ENCODE measurements at regions not wholly inside any gene's neighbourhood (a gene's known extent, or its start where the extent isn't known, plus 50 kb on each side); places are given as distances from the start of the nearest gene placed in this dataset.

DNA sequence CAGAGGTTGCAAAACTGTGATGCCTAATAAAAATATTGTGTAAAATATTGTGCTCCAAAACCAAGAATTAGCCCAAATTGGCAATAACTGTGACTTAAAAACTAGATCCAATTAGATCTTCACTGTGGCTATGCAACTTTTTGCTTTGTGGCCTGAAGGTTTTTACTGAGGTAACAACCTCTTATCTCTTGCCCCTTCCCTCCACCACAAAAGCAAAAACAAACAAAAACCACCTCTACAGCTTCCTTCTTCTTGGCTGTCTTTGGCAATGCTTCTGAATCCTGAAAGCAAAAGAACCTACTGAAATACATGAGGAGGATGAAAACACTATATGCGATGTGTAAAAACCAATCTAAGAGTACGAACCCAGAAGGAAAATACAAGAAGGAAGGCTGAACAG, 226.7 kb upstream of the MBL2 start:
- ATAC-seq (no peak), DNase-seq (no peak)
- Histone ChIP-seq H3K4me3 (no peak overlapping the region), H3K27me3 (no peaks in the 10 kb centered on the region), H3K9me3 (no peaks in the 10 kb centered on the region), H3K36me3 (no peaks in the 10 kb centered on the region), H3K27ac (no peak overlapping the region), H3K4me1 (no peaks in the 10 kb centered on the region)
- intact Hi-C loops (cut with DNase I), result no loop called here
- TF ChIP-seq, protein P1, sequence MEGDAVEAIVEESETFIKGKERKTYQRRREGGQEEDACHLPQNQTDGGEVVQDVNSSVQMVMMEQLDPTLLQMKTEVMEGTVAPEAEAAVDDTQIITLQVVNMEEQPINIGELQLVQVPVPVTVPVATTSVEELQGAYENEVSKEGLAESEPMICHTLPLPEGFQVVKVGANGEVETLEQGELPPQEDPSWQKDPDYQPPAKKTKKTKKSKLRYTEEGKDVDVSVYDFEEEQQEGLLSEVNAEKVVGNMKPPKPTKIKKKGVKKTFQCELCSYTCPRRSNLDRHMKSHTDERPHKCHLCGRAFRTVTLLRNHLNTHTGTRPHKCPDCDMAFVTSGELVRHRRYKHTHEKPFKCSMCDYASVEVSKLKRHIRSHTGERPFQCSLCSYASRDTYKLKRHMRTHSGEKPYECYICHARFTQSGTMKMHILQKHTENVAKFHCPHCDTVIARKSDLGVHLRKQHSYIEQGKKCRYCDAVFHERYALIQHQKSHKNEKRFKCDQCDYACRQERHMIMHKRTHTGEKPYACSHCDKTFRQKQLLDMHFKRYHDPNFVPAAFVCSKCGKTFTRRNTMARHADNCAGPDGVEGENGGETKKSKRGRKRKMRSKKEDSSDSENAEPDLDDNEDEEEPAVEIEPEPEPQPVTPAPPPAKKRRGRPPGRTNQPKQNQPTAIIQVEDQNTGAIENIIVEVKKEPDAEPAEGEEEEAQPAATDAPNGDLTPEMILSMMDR (IDR thresholded peaks at IDR 0.05), result no peak

DNA sequence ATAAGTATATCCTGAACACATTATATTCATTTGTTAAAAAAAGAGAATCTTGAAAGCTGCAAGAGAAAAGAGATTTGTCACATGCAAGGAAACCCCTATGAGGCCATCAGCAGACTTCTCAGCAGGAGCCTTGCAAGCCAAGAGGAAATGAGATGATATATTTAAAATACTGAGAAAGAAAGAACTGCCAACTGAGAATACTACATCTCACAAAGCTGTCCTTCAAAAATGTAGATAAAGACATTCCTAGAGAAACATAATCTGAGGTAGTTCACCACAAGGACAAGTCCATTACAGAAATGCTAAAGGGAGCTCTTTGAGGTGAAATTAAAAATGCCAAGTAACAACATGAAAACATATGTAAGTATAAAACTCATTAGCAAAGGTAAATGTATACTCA, 224.4 kb upstream of the MBL2 start:
- TF ChIP-seq, protein P1 (IDR thresholded peaks at IDR 0.05), result no peak
- Histone ChIP-seq H3K4me1 (no peaks in the 10 kb centered on the region), H3K36me3 (no peaks in the 10 kb centered on the region), H3K27me3 (no peaks in the 10 kb centered on the region), H3K27ac (no peak overlapping the region), H3K4me3 (no peak overlapping the region), H3K9me3 (no peaks in the 10 kb centered on the region)
- DNase-seq (no peak), ATAC-seq (no peak)
- intact Hi-C loops (cut with DNase I), result no loop called here

DNA sequence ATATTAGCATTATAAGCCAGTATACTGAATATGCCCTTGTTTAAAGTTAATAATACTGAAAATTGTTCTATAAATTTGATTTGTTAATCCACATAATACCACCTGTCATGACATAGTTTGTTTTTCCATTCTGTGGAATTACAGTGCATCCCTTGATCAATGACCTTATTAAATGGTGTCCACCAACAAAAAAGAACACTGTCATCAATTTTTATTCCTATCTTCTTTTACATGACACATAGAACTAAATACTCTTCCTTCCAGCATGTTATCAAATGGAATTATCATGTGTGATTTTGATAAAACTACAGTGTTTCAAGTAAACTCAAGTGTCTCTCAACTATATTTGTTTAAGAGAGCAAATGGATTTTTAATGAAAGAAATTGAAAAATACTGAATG, 221.8 kb upstream of the MBL2 start:
- TF ChIP-seq, protein P1 (IDR thresholded peaks at IDR 0.05), result no peak
- H3K4me3 ChIP-seq, result no peak overlapping the region
- intact Hi-C loops (cut with DNase I), result no loop called here
- no peak overlapping the region for H3K27ac ChIP-seq
- H3K36me3 ChIP-seq, result no peaks in the 10 kb centered on the region
- no peaks in the 10 kb centered on the region for H3K27me3 ChIP-seq
- no peaks in the 10 kb centered on the region for H3K4me1 ChIP-seq
- DNase-seq (no peak), ATAC-seq (no peak)
- H3K9me3 ChIP-seq, result no peaks in the 10 kb centered on the region

DNA sequence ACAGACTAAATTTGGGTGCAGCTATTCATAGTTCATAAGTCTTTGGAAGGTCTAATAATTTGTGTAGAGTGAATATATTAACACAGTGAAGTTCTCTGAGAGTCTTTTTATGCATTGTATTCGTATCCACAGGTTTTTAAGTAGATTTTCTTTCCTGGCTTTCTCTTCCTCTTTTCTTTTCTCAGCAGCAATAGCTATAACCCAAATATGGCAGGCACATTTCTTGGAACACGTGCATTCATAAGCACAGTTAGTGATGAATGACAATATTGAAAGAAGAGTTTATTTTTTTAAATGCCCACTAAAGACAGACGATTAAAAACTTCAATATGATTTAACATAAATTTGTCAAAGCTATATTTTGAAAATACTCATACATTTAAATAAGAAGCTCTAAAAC, 220.5 kb upstream of the MBL2 start:
- H3K36me3 ChIP-seq, result no peaks in the 10 kb centered on the region
- TF ChIP-seq, protein P1 (IDR thresholded peaks at IDR 0.05), result no peak
- intact Hi-C loops (cut with DNase I), result no loop called here

DNA sequence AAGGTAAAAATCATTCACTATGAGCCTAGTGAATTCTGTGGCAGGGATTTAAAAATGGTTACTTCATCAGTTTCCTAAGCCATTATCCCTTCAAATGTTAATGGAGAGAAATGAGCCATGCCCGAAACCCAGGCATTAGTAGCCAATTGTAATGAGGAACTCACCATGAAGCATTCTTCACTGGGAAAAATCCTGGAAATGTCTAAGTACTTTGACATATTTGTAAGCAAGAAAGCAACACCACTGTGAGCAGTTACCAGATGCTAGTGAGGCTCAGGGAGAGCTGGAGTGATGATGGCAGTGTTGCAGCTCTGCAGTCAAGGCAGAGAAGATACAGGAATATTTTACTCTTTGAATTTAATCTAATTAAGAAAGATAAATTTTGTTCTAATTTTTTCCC, 220.0 kb upstream of the MBL2 start:
- TF ChIP-seq, protein P1 (IDR thresholded peaks at IDR 0.05), result no peak
- Histone ChIP-seq H3K4me3 (no peak overlapping the region), H3K4me1 (no peaks in the 10 kb centered on the region), H3K27ac (no peak overlapping the region), H3K9me3 (no peaks in the 10 kb centered on the region), H3K27me3 (no peaks in the 10 kb centered on the region), H3K36me3 (no peaks in the 10 kb centered on the region)
- intact Hi-C loops (cut with DNase I), result no loop called here
- ATAC-seq (no peak), DNase-seq (no peak)

More for the DNA sequence above, 220.5 kb upstream of the MBL2 start:
- DNase-seq (no peak), ATAC-seq (no peak)
- Histone ChIP-seq H3K27me3 (no peaks in the 10 kb centered on the region), H3K9me3 (no peaks in the 10 kb centered on the region), H3K4me3 (no peak overlapping the region), H3K4me1 (no peaks in the 10 kb centered on the region), H3K27ac (no peak overlapping the region)

Measured in left lung (tissue), 4 donors.